ENCODE measurements at regions not wholly inside any gene's neighbourhood (a gene's known extent, or its start where the extent isn't known, plus 50 kb on each side); places are given as distances from the start of the nearest gene placed in this dataset.
A peak's percentile ranks its signal among the peaks of the same experiment; 100 is the strongest.
"Not testable (repeated sequence)": the region's sequence is repeated elsewhere in the genome, so short reads cannot be mapped to it uniquely, and the experiment has no call there.

GRCh38 chr4:3380336-3380735 lies 61.4 kb upstream of the HGFAC start:
- DNase-seq (ENCODE audit: low read depth): not testable (repeated sequence)

- DNase-seq (ENCODE audit: low read depth): not testable (repeated sequence)
Measured at GRCh38 chr4:3381208-3381607, 60.6 kb upstream of the HGFAC start.

- DNase-seq (ENCODE audit: low read depth): no peak
Measured at GRCh38 chr4:3382251-3382650, 59.5 kb upstream of the HGFAC start.

DNA sequence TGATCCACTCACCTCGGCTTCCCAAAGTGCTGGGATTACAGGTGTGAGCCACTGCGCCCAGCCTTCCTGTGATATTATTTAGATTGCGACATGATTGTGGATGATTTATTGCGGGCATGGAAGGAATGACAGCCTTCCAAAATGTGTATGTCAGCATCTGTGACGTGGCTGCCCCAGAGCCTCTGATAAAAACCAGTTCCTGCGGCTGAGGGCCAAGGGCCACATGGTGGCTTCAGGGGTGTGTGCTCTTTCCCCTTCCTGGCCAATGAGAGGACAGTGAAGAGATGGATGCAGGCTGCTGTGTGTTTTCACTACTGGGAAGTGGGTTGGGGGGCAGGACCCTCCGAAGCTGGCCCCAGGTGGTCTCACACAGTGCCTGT lies 57.4 kb upstream of the HGFAC start:
- DNase-seq (ENCODE audit: low read depth): no peak

DNA sequence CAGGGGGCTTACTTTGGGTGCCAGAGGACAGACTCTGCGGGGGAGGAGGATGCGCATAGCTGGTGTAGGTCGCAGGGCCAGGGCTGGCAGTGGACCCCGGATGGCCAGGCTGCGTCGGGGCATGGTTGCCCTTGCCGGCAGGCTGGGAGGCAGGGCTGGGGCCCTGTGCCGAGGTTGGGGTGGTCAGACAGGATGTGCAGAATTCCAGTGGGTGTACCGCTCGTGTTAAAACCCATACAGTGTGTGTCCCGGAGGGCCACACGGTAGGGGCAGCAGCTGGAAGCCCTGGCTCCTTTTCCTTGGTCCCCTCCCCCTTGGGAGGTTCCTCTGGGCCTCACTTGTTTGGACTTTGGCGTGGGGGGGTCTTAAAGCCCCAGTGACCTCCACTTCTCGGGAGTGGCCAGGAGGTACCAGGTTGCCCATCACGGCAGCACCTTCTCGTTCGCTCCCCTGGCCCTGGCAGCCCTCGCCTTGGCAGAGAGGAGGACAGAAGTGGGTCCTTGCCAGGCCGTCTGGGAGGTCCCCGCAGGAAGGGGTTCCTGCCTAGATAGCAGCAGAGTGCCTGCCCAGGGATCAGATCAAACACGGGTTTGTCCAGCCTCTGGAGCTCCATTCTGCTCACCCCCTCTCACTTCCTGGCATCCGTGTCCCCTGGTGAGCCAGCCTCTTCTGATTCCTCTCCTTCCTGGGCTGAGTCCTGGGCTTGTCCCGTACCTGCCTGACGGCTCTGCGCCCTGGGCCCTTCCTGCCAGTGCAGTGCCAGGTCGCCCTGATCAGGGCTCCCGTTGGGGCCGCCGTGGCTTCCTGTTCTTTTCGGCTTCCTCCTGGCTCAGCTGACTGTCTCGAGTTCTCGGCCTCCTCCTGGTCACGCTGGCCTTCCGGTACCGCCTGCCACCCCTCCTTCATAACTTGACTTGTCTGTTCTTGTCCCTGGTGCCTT lies 56.7 kb upstream of the HGFAC start:
- DNase-seq (ENCODE audit: low read depth): no peak

GRCh38 chr4:3385711-3386420 lies 55.9 kb upstream of the HGFAC start:
- no peak for DNase-seq (ENCODE audit: low read depth)

DNA sequence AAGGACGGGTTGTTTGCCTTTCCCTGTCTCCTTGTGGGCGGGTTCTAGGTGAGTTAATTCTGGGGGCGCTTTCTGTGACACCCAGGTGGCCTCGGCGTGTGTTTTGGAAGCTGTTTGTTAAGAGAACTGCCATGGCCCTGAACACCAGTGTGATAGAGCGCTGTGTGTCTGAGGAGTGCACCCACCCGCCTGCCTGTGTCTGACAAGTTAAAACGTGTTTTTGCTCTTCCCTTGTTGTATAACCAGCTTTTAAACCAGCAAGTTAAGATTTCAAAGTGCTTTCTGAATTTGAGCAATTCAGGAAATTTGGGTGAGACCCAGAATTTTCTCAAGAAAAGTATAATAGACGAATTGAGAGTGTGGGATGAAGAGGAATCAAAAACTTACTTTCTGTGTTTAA lies 55.2 kb upstream of the HGFAC start:
- no peak for DNase-seq (ENCODE audit: low read depth)

DNA sequence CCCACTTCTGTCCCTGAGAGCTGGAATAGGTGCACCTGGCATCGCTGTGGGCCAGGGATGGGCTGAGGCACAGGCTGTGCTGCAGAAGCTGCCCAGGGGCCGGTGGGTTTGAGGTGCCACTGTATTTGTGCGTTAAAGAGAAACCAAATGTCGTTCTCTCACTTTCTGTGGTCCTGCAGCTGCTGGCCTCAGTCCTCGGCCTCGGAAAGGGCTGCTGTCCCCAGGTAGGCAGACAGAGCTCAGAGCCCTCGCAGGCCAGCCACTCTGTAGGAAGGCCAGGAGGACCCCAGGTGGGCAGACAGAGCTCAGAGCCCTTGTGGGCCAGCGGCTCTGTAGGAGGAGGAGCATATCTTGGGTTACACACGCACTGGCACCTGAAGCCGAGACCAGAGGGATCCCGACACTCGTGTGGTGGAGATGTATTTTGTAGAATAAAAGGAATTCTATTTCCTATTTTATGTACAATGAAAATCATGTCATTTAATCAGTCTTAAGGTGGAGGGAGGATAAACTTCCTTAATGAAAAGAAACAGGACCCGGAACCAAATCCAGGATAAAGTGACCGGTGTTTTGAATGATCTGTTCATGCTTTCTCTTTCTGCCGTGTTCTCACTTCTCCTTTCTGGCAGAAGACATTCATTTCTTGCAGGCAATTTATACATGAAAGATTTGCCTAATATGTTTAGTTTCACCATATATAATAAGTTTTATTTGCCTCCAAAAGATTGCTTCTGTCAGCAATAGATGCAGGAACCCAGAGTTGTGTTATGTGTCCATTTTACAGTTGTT lies 54.4 kb upstream of the HGFAC start:
- no peak for DNase-seq (ENCODE audit: low read depth)

- peak; percentile 24 for DNase-seq (ENCODE audit: low read depth)
Measured at GRCh38 chr4:3387943-3388361, 53.8 kb upstream of the HGFAC start.

- DNase-seq (ENCODE audit: low read depth): peak; percentile 70
Measured at GRCh38 chr4:3388471-3389232, 53.1 kb upstream of the HGFAC start.

- DNase-seq (ENCODE audit: low read depth): no peak
Measured at GRCh38 chr4:3389233-3390215, 52.2 kb upstream of the HGFAC start.

DNA sequence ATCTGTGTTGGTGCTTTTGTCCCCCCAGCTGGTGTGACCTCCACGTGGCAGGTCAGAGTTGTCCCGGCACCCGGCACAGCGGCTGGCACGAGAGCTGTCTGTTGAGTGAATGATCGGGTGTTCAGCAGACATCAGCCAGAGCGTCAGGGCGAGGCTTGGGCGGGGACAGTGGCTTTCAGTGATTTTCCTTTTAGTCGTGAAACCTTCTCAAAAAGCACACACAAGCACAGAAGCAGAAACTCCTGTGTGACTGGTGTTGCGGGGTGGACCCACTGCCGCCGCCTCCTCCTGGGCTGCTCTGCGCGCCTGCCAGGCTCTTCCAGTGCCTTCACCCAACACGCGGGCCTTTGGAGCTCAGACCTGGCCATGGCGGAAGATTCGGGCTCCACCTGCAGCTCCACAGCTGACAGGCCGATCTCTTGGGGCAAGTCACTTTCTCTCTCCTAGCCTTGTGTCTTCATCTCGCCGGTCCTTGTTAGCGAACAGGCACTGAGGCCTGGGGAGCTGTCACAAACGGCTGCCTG lies 51.4 kb upstream of the HGFAC start:
- DNase-seq (ENCODE audit: low read depth): no peak

- no peak for DNase-seq (ENCODE audit: low read depth)
Measured at GRCh38 chr4:3391422-3391821, 50.3 kb upstream of the HGFAC start.
